Osteoblast (primary cell): ENCODE measurements at regions not wholly inside any gene's neighbourhood (a gene's known extent, or its start where the extent isn't known, plus 50 kb on each side); places are given as distances from the start of the nearest gene placed in this dataset.

Experiments used
- DNase-seq: peaks from one replicate; pipeline ENCODE4 v3.0.0; 2011; ENCODE audit warnings: low spot score, mixed read lengths; ENCODE audit not compliant: insufficient read length; ENCODE audit errors: missing footprints
- H2AFZ ChIP-seq: 2 replicates; pipeline ENCODE4 v1.6.0; 2011; ENCODE audit warnings: mild to moderate bottlenecking, low read length
- H3K27ac ChIP-seq: 2 replicates; pipeline ENCODE4 v1.5.1; 2011; ENCODE audit warnings: mild to moderate bottlenecking, low read depth, low read length, moderate library complexity
- H3K27me3 ChIP-seq: 2 replicates; pipeline ENCODE4 v1.6.0; 2012; ENCODE audit warnings: mild to moderate bottlenecking, control low read depth, inconsistent platforms, low read length, moderate library complexity; ENCODE audit not compliant: insufficient read depth
- H3K36me3 ChIP-seq: 2 replicates; pipeline ENCODE4 v1.5.1; 2011; ENCODE audit warnings: mild to moderate bottlenecking, low read length, control low read depth, moderate library complexity; ENCODE audit not compliant: insufficient read depth
- H3K4me1 ChIP-seq: 2 replicates; pipeline ENCODE4 v1.5.1; 2011; ENCODE audit warnings: mild to moderate bottlenecking, low read length, control low read depth, moderate library complexity; ENCODE audit not compliant: insufficient read depth
- H3K4me2 ChIP-seq: 2 replicates; pipeline ENCODE4 v1.6.0; 2011; ENCODE audit warnings: mild to moderate bottlenecking, low read length; ENCODE audit not compliant: insufficient read depth
- H3K4me3 ChIP-seq: fragments of 200-600 bp; sonication (generic); 3 replicates; pipeline ENCODE4 v1.5.1; 2012; ENCODE audit warnings: mild to moderate bottlenecking, low read length, inconsistent platforms; ENCODE audit not compliant: insufficient read depth
- H3K79me2 ChIP-seq: 2 replicates; pipeline ENCODE4 v1.6.0; 2012; ENCODE audit warnings: mild to moderate bottlenecking, low read length, control low read depth, inconsistent platforms; ENCODE audit not compliant: insufficient read depth
- H3K9me3 ChIP-seq: 2 replicates; pipeline ENCODE4 v1.5.1; 2011; ENCODE audit warnings: low read depth, low read length, control low read depth
- H4K20me1 ChIP-seq: 2 replicates; pipeline ENCODE4 v1.6.0; 2012; ENCODE audit warnings: mild to moderate bottlenecking, low read length, control low read depth; ENCODE audit not compliant: insufficient read depth
- TF ChIP-seq, protein P1 (sequence below): IDR thresholded peaks from 2 replicates; pipeline ENCODE4 v1.5.1; 2011; ENCODE audit warnings: mild to moderate bottlenecking, low read depth, low read length, moderate library complexity; ENCODE audit errors: extremely low read depth

- H3K4me2 ChIP-seq: no peak overlapping the region
- no peaks in the 10 kb centered on the region for H3K36me3 ChIP-seq
- no peak overlapping the region for H2AFZ ChIP-seq
- H3K4me3 ChIP-seq: no peak overlapping the region
- DNase-seq: no peak
- no peaks in the 10 kb centered on the region for H3K79me2 ChIP-seq
- TF ChIP-seq, protein P1, sequence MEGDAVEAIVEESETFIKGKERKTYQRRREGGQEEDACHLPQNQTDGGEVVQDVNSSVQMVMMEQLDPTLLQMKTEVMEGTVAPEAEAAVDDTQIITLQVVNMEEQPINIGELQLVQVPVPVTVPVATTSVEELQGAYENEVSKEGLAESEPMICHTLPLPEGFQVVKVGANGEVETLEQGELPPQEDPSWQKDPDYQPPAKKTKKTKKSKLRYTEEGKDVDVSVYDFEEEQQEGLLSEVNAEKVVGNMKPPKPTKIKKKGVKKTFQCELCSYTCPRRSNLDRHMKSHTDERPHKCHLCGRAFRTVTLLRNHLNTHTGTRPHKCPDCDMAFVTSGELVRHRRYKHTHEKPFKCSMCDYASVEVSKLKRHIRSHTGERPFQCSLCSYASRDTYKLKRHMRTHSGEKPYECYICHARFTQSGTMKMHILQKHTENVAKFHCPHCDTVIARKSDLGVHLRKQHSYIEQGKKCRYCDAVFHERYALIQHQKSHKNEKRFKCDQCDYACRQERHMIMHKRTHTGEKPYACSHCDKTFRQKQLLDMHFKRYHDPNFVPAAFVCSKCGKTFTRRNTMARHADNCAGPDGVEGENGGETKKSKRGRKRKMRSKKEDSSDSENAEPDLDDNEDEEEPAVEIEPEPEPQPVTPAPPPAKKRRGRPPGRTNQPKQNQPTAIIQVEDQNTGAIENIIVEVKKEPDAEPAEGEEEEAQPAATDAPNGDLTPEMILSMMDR: no peak
- no peaks in the 10 kb centered on the region for H3K4me1 ChIP-seq
- H3K27ac ChIP-seq: no peak overlapping the region
- no peaks in the 10 kb centered on the region for H3K9me3 ChIP-seq
- H3K27me3 ChIP-seq: no peaks in the 10 kb centered on the region
- H4K20me1 ChIP-seq: no peaks in the 10 kb centered on the region
Observed at GRCh38 chr13:112013665-112014064, 53.3 kb upstream of the SOX1 start.

DNA sequence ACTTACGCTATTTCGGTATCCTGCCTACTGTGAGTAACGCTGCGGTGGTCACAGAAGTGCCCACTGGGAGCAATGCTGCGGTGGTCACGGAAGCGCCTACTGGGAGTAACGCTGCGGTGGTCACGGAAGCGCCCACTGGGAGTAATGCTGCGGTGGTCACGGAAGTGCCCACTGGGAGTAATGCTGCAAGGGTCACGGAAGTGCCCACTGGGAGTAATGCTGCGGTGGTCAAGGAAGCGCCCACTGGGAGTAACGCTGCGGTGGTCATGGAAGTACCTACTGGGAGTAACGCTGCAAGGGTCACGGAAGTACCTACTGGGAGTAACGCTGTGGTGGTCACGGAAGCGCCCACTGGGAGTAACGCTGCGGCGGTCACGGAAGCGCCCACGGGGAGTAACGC lies 52.1 kb upstream of the SOX1 start:
- Histone ChIP-seq H3K4me3 (no peak overlapping the region), H3K36me3 (no peaks in the 10 kb centered on the region), H4K20me1 (no peaks in the 10 kb centered on the region), H3K27ac (no peak overlapping the region), H3K4me2 (no peak overlapping the region), H2AFZ (no peak overlapping the region), H3K27me3 (no peaks in the 10 kb centered on the region), H3K79me2 (no peaks in the 10 kb centered on the region), H3K9me3 (no peaks in the 10 kb centered on the region), H3K4me1 (no peaks in the 10 kb centered on the region)
- DNase-seq: no peak
- TF ChIP-seq, protein P1: no peak
